A549 (cell line): ENCODE measurements at regions not wholly inside any gene's neighbourhood (a gene's known extent, or its start where the extent isn't known, plus 50 kb on each side); places are given as distances from the start of the nearest gene placed in this dataset.

Source experiments
- ATAC-seq, 2 experiments: fragments of 200-7000 bp in 1 of 2; fragments of >200 bp in 1 of 2; cut with Nextera tagmentation in 1 of 2; cut with Tn5 transposase in 1 of 2; 3 replicates each; pipeline versions ENCODE4 v1.8.0 to v1.9.1; 2018 to 2020; ENCODE audit warnings: mild to moderate bottlenecking in 1 of 2, moderate library complexity in 1 of 2
- CTCF ChIA-PET: fragments of 300-600 bp; sonication (Branson Sonifier 250); formaldehyde crosslinking; extraction: SDS; loops from one replicate; lab custom pipeline; 2021; ENCODE audit warnings: antibody characterized with exemption, inconsistent platforms; lab: Yijun Ruan, JAX
- POLR2A ChIA-PET: fragments of 350-600 bp; formaldehyde crosslinking; extraction: SDS; loops from one replicate; lab custom pipeline; 2021; ENCODE audit warnings: antibody characterized with exemption, inconsistent platforms; lab: Yijun Ruan, JAX
- DNase-seq, 2 experiments: peaks; one replicate each; pipeline versions ENCODE4 v3.0.0 to v3.0.0-alpha.2; 2011 to 2016; ENCODE audit warnings: low read depth in 1 of 2, low spot score in 1 of 2
- FAIRE-seq: peaks from 2 replicates; lab custom pipeline; 2011; peaks lifted over from hg19 to GRCh38; lab: Jason Lieb, UNC
- H3K27ac ChIP-seq, 2 experiments: fragments of >200 bp; sonication (Bioruptor Twin); formaldehyde crosslinking; 3 replicates each; pipeline ENCODE4 v1.5.1; 2016 to 2017
- H3K4me1 ChIP-seq: fragments of >200 bp; sonication (Bioruptor Twin); formaldehyde crosslinking; 3 replicates; pipeline ENCODE4 v1.6.1; 2016
- H3K4me2 ChIP-seq: fragments of >200 bp; sonication (Bioruptor Twin); formaldehyde crosslinking; 3 replicates; pipeline ENCODE4 v1.6.1; 2016
- H3K4me3 ChIP-seq: fragments of >200 bp; sonication (Bioruptor Twin); formaldehyde crosslinking; 3 replicates; pipeline ENCODE4 v1.5.1; 2016
- H3K9me3 ChIP-seq: fragments of >200 bp; sonication (Bioruptor Twin); formaldehyde crosslinking; 3 replicates; pipeline ENCODE4 v1.6.1; 2016
- CEBPB ChIP-seq, 2 experiments: fragments of >200 bp in 1 of 2; sonication (Bioruptor Twin) in 1 of 2; formaldehyde crosslinking in 1 of 2; IDR thresholded peaks; 2 replicates each; pipeline ENCODE4 v1.6.1; 2012 to 2016
- CHD2 ChIP-seq: fragments of 150-350 bp; IDR thresholded peaks from 2 replicates; pipeline ENCODE4 v1.6.1; 2014; ENCODE audit warnings: low read length; ENCODE audit not compliant: partially characterized antibody
- CTCF ChIP-seq: fragments of >200 bp; sonication (Bioruptor Twin); formaldehyde crosslinking; IDR thresholded peaks from 3 replicates; pipeline ENCODE4 v1.5.1; 2016
- E2F6 ChIP-seq: IDR thresholded peaks from 2 replicates; pipeline ENCODE4 v1.6.1; 2012; ENCODE audit warnings: low read depth, borderline replicate concordance
- FOXS1 ChIP-seq: fragments of 250-450 bp; sonication (Bioruptor Pico); IDR thresholded peaks from 2 replicates; pipeline ENCODE4 v1.5.0; 2020; ENCODE audit warnings: mild to moderate bottlenecking, moderate library complexity
- JUN ChIP-seq, 2 experiments: fragments of >200 bp; sonication (Bioruptor Twin); formaldehyde crosslinking; IDR thresholded peaks; 2 replicates in 1 of 2; 3 replicates in 1 of 2; pipeline ENCODE4 v1.6.1; 2016 to 2017
- NPAS2 ChIP-seq: fragments of 250-450 bp; sonication (Bioruptor Pico); IDR thresholded peaks from 2 replicates; pipeline ENCODE4 v1.8.0; 2022; ENCODE audit warnings: mild to moderate bottlenecking, moderate library complexity, borderline replicate concordance
- POLR2A ChIP-seq: IDR thresholded peaks from 2 replicates; pipeline ENCODE4 v1.6.1; 2012; ENCODE audit warnings: mild to moderate bottlenecking, low read length
- RARB ChIP-seq: fragments of 250-450 bp; sonication (Bioruptor Pico); IDR thresholded peaks from 2 replicates; pipeline ENCODE4 v1.8.0; 2021; ENCODE audit warnings: mild to moderate bottlenecking, moderate library complexity
- REST ChIP-seq: fragments of 200-600 bp; sonication (generic); IDR thresholded peaks from 2 replicates; pipeline ENCODE4 v1.6.1; 2016; ENCODE audit warnings: antibody characterized with exemption, mild to moderate bottlenecking, moderate library complexity
- SMC3 ChIP-seq: fragments of >200 bp; sonication (Bioruptor Twin); formaldehyde crosslinking; IDR thresholded peaks from 3 replicates; pipeline ENCODE4 v1.6.1; 2018; ENCODE audit warnings: inconsistent platforms
- TFCP2L1 ChIP-seq: fragments of 250-450 bp; sonication (Bioruptor Pico); IDR thresholded peaks from 2 replicates; pipeline ENCODE4 v1.5.0; 2021; ENCODE audit warnings: mild to moderate bottlenecking
- ZFP36 ChIP-seq: fragments of 450-650 bp; IDR thresholded peaks from 2 replicates; pipeline ENCODE4 v1.6.1; 2014; ENCODE audit warnings: borderline replicate concordance; ENCODE audit not compliant: partially characterized antibody
- ZNF302 ChIP-seq: fragments of 250-450 bp; sonication (Bioruptor Pico); IDR thresholded peaks from 2 replicates; pipeline ENCODE4 v1.9.0; 2021; ENCODE audit warnings: inconsistent platforms, mild to moderate bottlenecking, moderate library complexity
- ZSCAN20 ChIP-seq: fragments of 250-450 bp; sonication (Bioruptor Pico); IDR thresholded peaks from 2 replicates; pipeline ENCODE4 v1.8.0; 2022; ENCODE audit warnings: mild to moderate bottlenecking, moderate library complexity
- WGBS: methylation state at CpG from one replicate; pipeline ENCODE4 v1.1.6; 2017; ENCODE audit errors: missing lambda C conversion rate; 5-methylcytosine and 5-hydroxymethylcytosine counted together

GRCh38 chrX:39689376-39690104 lies 408.2 kb downstream of the BCOR start (continued):
- no peak for TF ChIP-seq REST
- no peak for TF ChIP-seq TFCP2L1 (CRISPR knock-in tag)
- no peak for TF ChIP-seq JUN (IDR thresholded peaks at IDR 0.05)
- no peak for TF ChIP-seq FOXS1 (CRISPR knock-in tag)
- no peak for TF ChIP-seq ZNF302 (CRISPR knock-in tag)
- no peak for TF ChIP-seq NPAS2 (CRISPR knock-in tag)
- TF ChIP-seq ZFP36 = no peak
- TF ChIP-seq, all 56 proteins: peak for 0

- DNase-seq (no peak), FAIRE-seq (peak; percentile 79), ATAC-seq (no peak)
- ChIA-PET POLR2A (no interaction called here), CTCF (no interaction called here)
- Histone ChIP-seq H3K4me3 (no peak overlapping the region), H3K9me3 (no peaks in the 10 kb centered on the region), H3K4me2 (no peak overlapping the region), H3K4me1 (peaks cover 6% of the 10 kb centered on the region; the same call in 2 of the 3 replicates), H3K27ac (no peak overlapping the region)
- WGBS = 92% methylated on average over 13 of the region's 13 CpGs
- no peak for TF ChIP-seq E2F6
- TF ChIP-seq ZSCAN20 = no peak
- TF ChIP-seq CTCF = no peak
- TF ChIP-seq REST = no peak
- no peak for TF ChIP-seq RARB (CRISPR knock-in tag)
- no peak for TF ChIP-seq CEBPB (IDR thresholded peaks at IDR 0.05)
- TF ChIP-seq SMC3 = no peak
- TF ChIP-seq POLR2A = no peak
- TF ChIP-seq CHD2 = no peak
Observed at GRCh38 chrX:39690541-39691415, 407.0 kb downstream of the BCOR start.
